Nucleus accumbens (tissue), 56 donors: ENCODE measurements at regions not wholly inside any gene's neighbourhood (a gene's known extent, or its start where the extent isn't known, plus 50 kb on each side); places are given as distances from the start of the nearest gene placed in this dataset.

Source experiments
- DNase-seq, 56 donors: peaks; one replicate each; lab custom pipeline; 2025; lab: John Stamatoyannopoulos, UW

GRCh38 chr9:16191691-16192402 is 639.0 kb downstream of the CCDC171 start:
- peak in 32 of 56 donors; percentile 2 to 70 (median 15) for DNase-seq

- DNase-seq: no peak
Measured at GRCh38 chr9:16192403-16193017, 639.7 kb downstream of the CCDC171 start.

GRCh38 chr9:16193066-16193465 is 640.2 kb downstream of the CCDC171 start:
- no peak for DNase-seq

GRCh38 chr9:16196206-16196605 is 643.4 kb downstream of the CCDC171 start:
- no peak for DNase-seq

GRCh38 chr9:16197578-16198370 is 644.9 kb downstream of the CCDC171 start:
- no peak for DNase-seq

GRCh38 chr9:16198996-16199395 is 646.2 kb downstream of the CCDC171 start:
- no peak for DNase-seq

GRCh38 chr9:16202221-16202620 is 649.4 kb downstream of the CCDC171 start:
- DNase-seq: no peak

- no peak for DNase-seq
Measured at GRCh38 chr9:16202914-16203728, 650.3 kb downstream of the CCDC171 start.

- no peak for DNase-seq
Measured at GRCh38 chr9:16203729-16204573, 651.1 kb downstream of the CCDC171 start.

- DNase-seq: no peak
Measured at GRCh38 chr9:16205455-16205854, 652.6 kb downstream of the CCDC171 start.

- DNase-seq: no peak
Measured at GRCh38 chr9:16206518-16206917, 653.7 kb downstream of the CCDC171 start.

GRCh38 chr9:16207161-16207560 is 654.3 kb downstream of the CCDC171 start:
- DNase-seq: no peak

GRCh38 chr9:16210440-16210839 is 657.6 kb downstream of the CCDC171 start:
- no peak for DNase-seq

- DNase-seq: no peak
Measured at GRCh38 chr9:16211946-16212345, 658.5 kb downstream of the BNC2 start.

GRCh38 chr9:16213781-16214515 is 656.5 kb downstream of the BNC2 start:
- no peak for DNase-seq

- no peak for DNase-seq
Measured at GRCh38 chr9:16214677-16215352, 655.7 kb downstream of the BNC2 start.

GRCh38 chr9:16215353-16215680 is 655.2 kb downstream of the BNC2 start:
- DNase-seq: no peak

- DNase-seq: peak in 8 of 56 donors; percentile 3 to 23 (median 9)
Measured at GRCh38 chr9:16217943-16218701, 652.3 kb downstream of the BNC2 start.
